Right renal cortex interstitium (tissue), 3 donors: ENCODE measurements at regions not wholly inside any gene's neighbourhood (a gene's known extent, or its start where the extent isn't known, plus 50 kb on each side); places are given as distances from the start of the nearest gene placed in this dataset.

Experiments used
- DNase-seq, 3 donors: peaks; one replicate each; pipeline ENCODE4 v3.0.0-alpha.2; 2013; ENCODE audit warnings: low read depth in 3 of 3, low spot score in 2 of 3

GRCh38 chr5:81914696-81915095 is 57.1 kb upstream of the ATG10 start:
- DNase-seq: no peak

DNA sequence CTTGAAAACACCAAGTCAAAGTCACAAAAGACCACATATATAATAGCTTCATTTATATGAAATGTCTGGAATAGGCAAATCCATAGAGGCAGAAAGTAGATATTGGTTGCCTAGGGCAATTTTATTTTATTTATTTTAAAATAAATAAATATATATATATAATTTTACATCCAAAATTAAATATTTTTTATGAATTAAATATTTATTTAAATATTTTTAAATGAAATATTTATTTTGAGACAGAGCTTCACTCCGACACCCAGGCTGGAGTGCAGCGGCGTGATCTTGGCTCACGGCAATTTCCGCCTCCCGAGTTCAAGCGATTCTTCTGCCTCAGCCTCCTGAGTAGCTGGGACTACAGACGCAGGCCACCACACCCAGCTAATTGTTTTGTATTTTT is 58.9 kb upstream of the ATG10 start:
- DNase-seq: no peak

- DNase-seq: no peak
Measured at GRCh38 chr5:81909677-81910076, 62.1 kb upstream of the ATG10 start.

GRCh38 chr5:81908771-81909170 is 63.1 kb upstream of the ATG10 start:
- DNase-seq: no peak

- no peak for DNase-seq
Measured at GRCh38 chr5:81908044-81908443, 63.8 kb upstream of the ATG10 start.

DNA sequence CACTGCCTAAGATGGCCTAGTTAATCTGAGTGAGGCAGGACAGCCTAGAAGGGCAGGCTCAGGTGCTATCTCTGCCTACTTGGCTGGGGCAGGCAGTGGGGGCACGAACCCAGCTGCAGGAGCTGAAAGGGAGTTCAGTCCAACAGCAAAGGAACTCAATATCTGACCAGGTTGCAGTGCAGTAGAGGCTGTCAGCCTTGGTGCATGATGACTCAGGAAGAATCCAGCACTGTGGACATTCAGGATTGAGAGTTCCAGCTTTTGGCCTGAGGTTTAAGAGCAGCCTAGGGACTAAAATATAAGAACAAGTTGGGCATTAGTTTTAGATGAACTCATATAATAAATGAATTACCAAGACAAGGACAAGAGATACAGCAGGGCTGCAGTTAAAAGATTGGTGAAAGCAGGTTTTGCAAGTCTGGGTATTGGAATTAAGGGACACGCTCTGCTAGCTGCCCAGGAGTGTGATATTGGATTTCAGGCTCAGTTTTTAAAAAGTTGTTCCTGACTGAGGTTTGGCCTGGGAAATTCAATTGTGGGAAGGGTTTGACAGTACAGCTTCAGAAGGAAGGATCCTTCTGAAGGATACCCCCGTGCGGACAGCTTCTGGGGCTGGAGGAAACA is 64.7 kb upstream of the ATG10 start:
- DNase-seq: no peak

DNA sequence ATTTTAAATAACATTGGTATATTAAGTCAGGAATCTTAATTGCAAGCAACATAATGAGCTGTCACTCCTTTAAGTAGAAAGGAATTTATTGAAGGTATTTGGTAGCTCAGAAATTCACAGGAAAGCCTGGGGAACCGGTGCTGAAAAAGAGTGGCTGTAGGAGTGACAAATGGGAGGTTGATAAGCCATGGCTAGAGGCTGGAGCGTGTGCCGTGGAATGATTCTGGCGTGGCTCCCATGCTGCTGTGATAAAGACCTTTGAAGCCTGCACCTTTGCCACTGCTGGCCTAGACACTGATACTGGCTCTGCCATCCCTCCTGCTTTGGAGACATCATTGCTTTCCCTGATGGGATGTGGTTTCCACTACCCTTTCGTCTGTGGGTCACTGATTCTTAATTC is 65.7 kb upstream of the ATG10 start:
- no peak for DNase-seq

GRCh38 chr5:81904861-81905260 is 67.0 kb upstream of the ATG10 start:
- no peak for DNase-seq

- no peak for DNase-seq
Measured at GRCh38 chr5:81904166-81904565, 67.7 kb upstream of the ATG10 start.

DNA sequence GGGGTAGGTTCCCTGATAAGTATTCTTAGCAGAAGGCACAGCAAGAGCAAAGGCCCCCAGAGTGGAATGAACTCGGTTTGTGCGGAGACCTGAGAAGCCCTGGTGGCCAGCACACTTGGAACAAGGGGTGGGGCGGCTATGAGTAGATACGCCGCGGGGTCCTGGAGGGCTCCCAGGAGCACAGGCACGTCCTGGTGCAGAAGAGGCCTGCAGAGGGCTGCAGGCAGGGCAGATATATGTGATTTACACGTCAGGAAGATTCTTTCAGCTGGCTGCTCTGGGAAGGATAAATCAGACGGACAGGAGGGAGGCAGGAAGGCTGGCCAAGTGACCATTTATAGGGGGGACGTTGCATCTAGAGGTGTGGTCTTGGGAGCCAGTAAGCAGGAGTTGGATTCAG is 70.2 kb upstream of the ATG10 start:
- DNase-seq: no peak

DNA sequence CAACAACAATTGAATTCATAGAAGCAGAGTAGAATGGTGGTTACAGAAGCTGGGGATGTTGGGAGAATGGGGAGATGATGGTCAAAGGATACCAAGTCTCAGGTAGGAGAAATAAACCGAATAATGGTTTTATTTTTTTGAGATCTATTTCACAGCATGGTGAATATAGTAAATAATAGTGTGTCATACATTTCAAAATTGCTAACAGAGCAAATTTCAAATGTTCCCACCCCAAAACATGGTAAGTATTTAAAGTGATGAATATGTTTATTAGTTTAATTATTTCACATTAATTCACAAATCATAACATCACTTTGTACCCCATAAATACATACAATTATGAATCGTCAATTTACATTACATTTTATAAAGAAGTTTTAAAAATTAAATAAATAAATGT is 72.7 kb upstream of the ATG10 start:
- no peak for DNase-seq

GRCh38 chr5:81898403-81898802 is 73.4 kb upstream of the ATG10 start:
- no peak for DNase-seq

- DNase-seq: no peak
Measured at GRCh38 chr5:81896764-81897163, 75.1 kb upstream of the ATG10 start.

DNA sequence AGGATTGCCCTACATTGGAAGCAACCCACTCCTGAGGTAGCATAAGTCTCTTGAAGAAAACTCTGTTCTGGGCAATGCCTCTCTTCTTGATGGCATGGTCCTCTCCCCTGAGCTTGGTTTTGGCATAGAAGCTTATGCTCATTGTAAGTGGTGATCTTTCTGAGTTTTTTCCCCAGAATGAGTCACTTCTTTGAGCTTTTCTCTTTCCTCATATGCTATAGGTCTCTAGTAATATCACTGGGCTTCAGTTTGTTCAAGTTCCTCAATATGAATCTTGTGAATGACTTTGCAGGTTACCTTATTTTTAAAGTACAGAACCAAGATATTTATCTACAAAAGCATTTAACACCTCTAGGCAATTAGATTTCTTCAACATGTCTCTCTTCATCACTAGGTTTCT is 76.5 kb upstream of the ATG10 start:
- no peak for DNase-seq

DNA sequence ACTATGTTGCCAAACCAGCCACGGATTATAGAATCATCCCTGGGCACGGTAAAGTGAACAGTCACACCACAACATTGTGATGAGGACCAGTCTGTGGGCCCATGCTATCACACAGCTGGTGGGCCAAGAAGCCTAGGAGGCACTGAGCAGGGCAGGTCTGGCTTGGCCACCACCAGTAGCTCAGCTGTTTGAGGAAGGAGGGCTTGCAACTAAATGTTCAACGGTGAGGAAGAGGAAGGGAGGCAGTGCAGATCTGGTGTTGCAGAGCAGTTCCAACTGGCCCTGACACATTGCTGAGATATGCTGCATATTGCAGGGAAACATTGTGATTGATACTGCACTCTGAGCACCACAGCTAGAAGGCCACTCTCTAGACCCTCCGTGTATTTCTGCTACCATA is 77.9 kb upstream of the ATG10 start:
- DNase-seq: no peak

- DNase-seq: no peak
Measured at GRCh38 chr5:81884871-81885270, 87.0 kb upstream of the ATG10 start.

- DNase-seq: no peak
Measured at GRCh38 chr5:81883371-81883770, 88.5 kb upstream of the ATG10 start.

DNA sequence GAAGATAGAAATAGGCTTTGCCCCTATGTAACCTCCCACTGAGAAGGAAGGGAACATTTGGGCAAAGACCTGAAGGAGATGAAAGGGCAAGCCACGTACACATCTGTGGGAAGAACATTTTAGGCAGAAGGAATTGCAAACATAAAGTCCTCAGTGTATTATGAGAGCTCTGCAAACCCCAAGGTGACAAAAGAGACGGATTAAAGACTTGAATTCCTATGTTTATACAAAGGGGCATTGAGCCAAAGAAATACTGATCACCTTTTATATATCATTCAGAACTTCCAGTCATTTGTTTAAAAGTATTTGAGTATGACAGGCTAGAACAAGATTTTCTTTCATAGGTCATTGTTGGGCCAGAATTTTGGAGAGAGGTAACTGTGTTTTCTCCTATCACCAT is 90.2 kb upstream of the ATG10 start:
- DNase-seq: no peak

- no peak for DNase-seq
Measured at GRCh38 chr5:81879936-81880335, 91.9 kb upstream of the ATG10 start.

DNA sequence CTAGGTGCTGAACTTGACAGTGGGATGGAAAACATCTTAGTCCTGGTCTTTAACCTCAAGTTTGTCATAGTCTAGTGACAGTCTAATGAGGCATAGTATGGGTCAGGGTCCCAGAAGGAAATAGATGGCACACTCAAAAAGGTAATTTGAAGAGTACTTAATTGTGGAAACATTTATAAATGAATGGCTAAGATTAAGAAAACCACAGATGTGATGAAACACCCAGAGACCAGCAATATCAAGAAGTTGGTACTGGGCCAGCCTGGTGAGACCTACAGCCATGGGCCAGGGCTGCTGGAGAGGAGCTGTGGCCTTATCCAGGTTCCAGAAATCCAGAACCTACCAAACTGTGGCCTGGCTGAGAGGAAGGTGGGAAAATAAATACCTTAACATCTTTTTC is 93.5 kb upstream of the ATG10 start:
- DNase-seq: no peak

DNA sequence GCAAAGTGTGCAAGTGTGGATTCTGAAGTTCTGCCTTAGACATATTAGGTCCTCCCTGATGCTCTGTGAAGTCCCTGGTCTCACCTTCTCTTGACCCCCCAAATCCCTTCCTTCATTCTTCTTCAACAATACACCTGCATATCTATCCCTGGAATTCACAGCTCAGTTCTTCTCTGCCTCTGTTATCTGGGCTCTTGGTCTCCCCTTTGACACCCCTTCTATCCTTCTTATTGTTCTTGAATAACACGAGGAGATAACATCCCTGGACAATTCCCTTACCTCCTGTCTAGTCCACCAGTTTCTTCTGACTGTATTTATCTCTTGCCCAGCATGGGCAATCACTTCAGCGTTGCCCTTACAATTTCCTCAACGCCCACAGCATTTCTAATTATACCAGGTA is 104.8 kb upstream of the ATG10 start:
- DNase-seq: no peak

- no peak for DNase-seq
Measured at GRCh38 chr5:81860778-81861177, 109.9 kb upstream of the SSBP2 start.

DNA sequence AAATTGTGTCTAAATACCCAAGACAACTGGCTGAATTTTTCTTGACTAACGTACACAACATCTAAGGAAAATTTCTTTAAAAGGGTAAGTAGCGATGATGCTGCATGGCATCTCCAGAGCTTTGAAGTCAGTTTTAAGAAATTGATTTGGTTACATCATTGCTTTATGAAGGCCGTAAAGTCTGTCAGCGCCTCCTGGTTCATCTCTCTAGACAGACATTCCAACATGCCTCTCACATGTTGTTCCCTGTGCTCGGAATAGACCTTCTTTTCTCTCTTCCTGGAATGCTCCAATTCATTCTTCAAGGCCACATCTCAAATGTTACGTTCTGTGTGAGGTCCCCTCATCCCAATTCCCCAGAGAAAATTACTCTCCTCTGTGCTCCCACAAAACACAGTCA is 108.7 kb upstream of the SSBP2 start:
- no peak for DNase-seq
